ENCODE measurements at regions not wholly inside any gene's neighbourhood (a gene's known extent, or its start where the extent isn't known, plus 50 kb on each side); places are given as distances from the start of the nearest gene placed in this dataset.

GRCh38 chr2:30860003-30860725 lies 52.9 kb upstream of the CAPN13 start:
- TF ChIP-seq CTCF (IDR thresholded peaks at IDR 0.05; ENCODE audit: borderline replicate concordance, extremely low read depth, low read length, poor library complexity, severe bottlenecking) (no peak), EZH2 (IDR thresholded peaks at IDR 0.05; ENCODE audit: borderline replicate concordance, low read depth, low read length, severe bottlenecking) (no peak)
